H1 (cell line): ENCODE measurements at regions not wholly inside any gene's neighbourhood (a gene's known extent, or its start where the extent isn't known, plus 50 kb on each side); places are given as distances from the start of the nearest gene placed in this dataset.

Source experiments
- CEBPB ChIP-seq: IDR thresholded peaks from 2 replicates; pipeline ENCODE4 v1.6.1; 2012; ENCODE audit warnings: low read depth, low read length
- CHD1 ChIP-seq: IDR thresholded peaks from 2 replicates; pipeline ENCODE4 v1.6.1; 2012; ENCODE audit warnings: low read depth, low read length, improper control_type of control experiment
- CTCF ChIP-seq, 3 experiments: IDR thresholded peaks; 1 replicate in 2 of 3; 2 replicates in 1 of 3; pipeline versions ENCODE4 v1.5.1 to v1.6.1; 2011; ENCODE audit warnings: low read length in 3 of 3, mild to moderate bottlenecking in 3 of 3, inconsistent platforms in 2 of 3, low read depth in 1 of 3, moderate library complexity in 1 of 3; ENCODE audit not compliant: insufficient read depth in 1 of 3; ENCODE audit errors: control extremely low read depth in 1 of 3
- EGR1 ChIP-seq: IDR thresholded peaks from 2 replicates; pipeline ENCODE4 v1.6.1; 2011; ENCODE audit warnings: low read depth, low read length, borderline replicate concordance
- EP300 ChIP-seq, 2 experiments: IDR thresholded peaks; 1 replicate in 1 of 2; 2 replicates in 1 of 2; pipeline ENCODE4 v1.6.1; 2011 to 2012; ENCODE audit warnings: low read depth in 2 of 2, low read length in 2 of 2, mild to moderate bottlenecking in 2 of 2, borderline replicate concordance in 1 of 2, inconsistent platforms in 1 of 2, moderate library complexity in 1 of 2
- POLR2A ChIP-seq, 2 experiments: IDR thresholded peaks; 1 replicate in 1 of 2; 2 replicates in 1 of 2; pipeline ENCODE4 v1.6.1; 2011; ENCODE audit warnings: low read depth in 2 of 2, low read length in 2 of 2, mild to moderate bottlenecking in 2 of 2; ENCODE audit errors: control extremely low read depth in 1 of 2
- RAD21 ChIP-seq, 2 experiments: IDR thresholded peaks in 1 of 2; conservative IDR thresholded peaks in 1 of 2; 2 replicates each; pipeline ENCODE4 v1.6.1; 2011; ENCODE audit warnings: low read depth in 2 of 2, low read length in 2 of 2, improper control_type of control experiment in 1 of 2, inconsistent platforms in 1 of 2, mild to moderate bottlenecking in 1 of 2, moderate library complexity in 1 of 2
- YY1 ChIP-seq: IDR thresholded peaks from 2 replicates; pipeline ENCODE4 v1.6.1; 2011; ENCODE audit warnings: low read depth, mild to moderate bottlenecking, low read length
- ZNF274 ChIP-seq: IDR thresholded peaks from 2 replicates; pipeline ENCODE4 v1.7.0; 2012; ENCODE audit warnings: low read length, borderline replicate concordance; ENCODE audit errors: extremely low read depth

GRCh38 chr3:166118049-166118448 lies 280.8 kb upstream of the BCHE start:
- no peak for TF ChIP-seq ZNF274
- no peak for TF ChIP-seq EP300 (IDR thresholded peaks at IDR 0.05; ENCODE audit: borderline replicate concordance in 1 of 2, low read depth in 2 of 2, low read length in 2 of 2)
- TF ChIP-seq RAD21 (IDR thresholded peaks at IDR 0.05 in 1 of 2, conservative IDR thresholded peaks at IDR 0.05 in 1 of 2; ENCODE audit: low read depth in 2 of 2, low read length in 2 of 2), result no peak
- TF ChIP-seq CTCF (IDR thresholded peaks at IDR 0.05; ENCODE audit: control extremely low read depth in 1 of 3, insufficient read depth in 1 of 3, low read depth in 1 of 3, low read length in 3 of 3), result no peak
- TF ChIP-seq CEBPB, result no peak
- no peak for TF ChIP-seq POLR2A (IDR thresholded peaks at IDR 0.05; ENCODE audit: control extremely low read depth in 1 of 2, low read depth in 2 of 2, low read length in 2 of 2)
- no peak for TF ChIP-seq CHD1
- no peak for TF ChIP-seq YY1
- no peak for TF ChIP-seq EGR1
